AG04450 (cell line): ENCODE measurements at regions not wholly inside any gene's neighbourhood (a gene's known extent, or its start where the extent isn't known, plus 50 kb on each side); places are given as distances from the start of the nearest gene placed in this dataset.

Experiments used
- CTCF ChIA-PET: fragments of 300-600, 350-600 bp; formaldehyde crosslinking; extraction: SDS; loops from one replicate; lab custom pipeline; 2022; ENCODE audit warnings: antibody characterized with exemption, inconsistent platforms; lab: Charles Lee
- POLR2A ChIA-PET: fragments of 350-600 bp; formaldehyde crosslinking; extraction: SDS; loops from one replicate; lab custom pipeline; 2021; ENCODE audit warnings: antibody characterized with exemption, inconsistent platforms; lab: Yijun Ruan, JAX
- DNase-seq: peaks from one replicate; pipeline ENCODE4 v3.0.0-alpha.2; 2011; ENCODE audit warnings: low read depth, low spot score
- H3K27ac ChIP-seq: one replicate; pipeline ENCODE4 v1.5.1; 2012; ENCODE audit warnings: low read depth, low read length, control low read depth
- H3K27me3 ChIP-seq: one replicate; pipeline ENCODE4 v1.6.0; 2012; ENCODE audit warnings: low read length; ENCODE audit not compliant: control insufficient read depth, insufficient read depth
- H3K4me3 ChIP-seq: 2 replicates; pipeline ENCODE4 v1.5.1; 2011; ENCODE audit warnings: mild to moderate bottlenecking, low read depth, low read length, control low read depth
- H3K9me3 ChIP-seq: 2 replicates; pipeline ENCODE4 v1.5.1; 2012; ENCODE audit warnings: low read length; ENCODE audit not compliant: control insufficient read depth, insufficient read depth
- TF ChIP-seq, protein P1 (sequence below): IDR thresholded peaks from 2 replicates; pipeline ENCODE4 v1.5.1; 2011; ENCODE audit warnings: low read depth, low read length, control low read depth, inconsistent platforms

DNA sequence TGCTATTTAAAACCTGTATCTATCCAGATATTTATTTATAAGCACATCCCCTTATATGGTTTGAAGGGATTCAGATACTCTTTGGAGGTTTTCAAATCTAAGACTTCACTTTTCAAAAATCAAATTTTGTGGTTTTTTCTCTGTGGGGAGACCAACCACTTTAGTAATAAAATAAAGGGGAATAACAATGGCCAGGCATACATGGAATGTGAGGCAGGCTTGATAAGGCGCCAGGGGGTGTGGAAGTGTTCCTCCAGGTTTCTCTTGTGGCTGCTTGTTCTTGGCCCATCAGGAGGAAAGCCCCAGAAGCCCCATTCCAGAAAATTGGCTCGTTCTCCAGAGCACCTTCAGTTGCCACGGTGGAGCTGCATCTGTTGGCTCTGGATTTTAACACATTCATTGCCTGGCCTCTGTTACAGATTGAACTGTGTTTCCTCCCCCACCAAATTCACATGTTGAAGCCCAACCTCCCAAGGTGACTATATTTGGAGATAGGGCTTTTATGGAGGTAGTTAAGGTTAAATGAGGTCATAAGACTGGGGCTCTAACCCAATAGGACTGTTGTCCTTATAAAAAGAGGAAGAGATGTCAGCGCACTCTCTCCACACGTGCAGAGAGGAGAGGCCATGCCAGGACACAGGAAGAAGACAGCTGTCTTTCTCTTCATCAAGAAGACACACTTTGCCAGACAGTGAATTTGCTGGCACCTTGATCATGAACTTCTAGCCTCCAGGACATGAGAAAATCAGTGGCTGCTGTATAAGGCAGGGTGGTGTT, 195.9 kb downstream of the TMEM38B start:
- TF ChIP-seq, protein P1, sequence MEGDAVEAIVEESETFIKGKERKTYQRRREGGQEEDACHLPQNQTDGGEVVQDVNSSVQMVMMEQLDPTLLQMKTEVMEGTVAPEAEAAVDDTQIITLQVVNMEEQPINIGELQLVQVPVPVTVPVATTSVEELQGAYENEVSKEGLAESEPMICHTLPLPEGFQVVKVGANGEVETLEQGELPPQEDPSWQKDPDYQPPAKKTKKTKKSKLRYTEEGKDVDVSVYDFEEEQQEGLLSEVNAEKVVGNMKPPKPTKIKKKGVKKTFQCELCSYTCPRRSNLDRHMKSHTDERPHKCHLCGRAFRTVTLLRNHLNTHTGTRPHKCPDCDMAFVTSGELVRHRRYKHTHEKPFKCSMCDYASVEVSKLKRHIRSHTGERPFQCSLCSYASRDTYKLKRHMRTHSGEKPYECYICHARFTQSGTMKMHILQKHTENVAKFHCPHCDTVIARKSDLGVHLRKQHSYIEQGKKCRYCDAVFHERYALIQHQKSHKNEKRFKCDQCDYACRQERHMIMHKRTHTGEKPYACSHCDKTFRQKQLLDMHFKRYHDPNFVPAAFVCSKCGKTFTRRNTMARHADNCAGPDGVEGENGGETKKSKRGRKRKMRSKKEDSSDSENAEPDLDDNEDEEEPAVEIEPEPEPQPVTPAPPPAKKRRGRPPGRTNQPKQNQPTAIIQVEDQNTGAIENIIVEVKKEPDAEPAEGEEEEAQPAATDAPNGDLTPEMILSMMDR, result no peak
- POLR2A ChIA-PET, result no interaction called here
- H3K9me3 ChIP-seq, result no peaks in the 10 kb centered on the region
- H3K27me3 ChIP-seq, result no peaks in the 10 kb centered on the region
- DNase-seq, result no peak
- no peak overlapping the region for H3K4me3 ChIP-seq
- H3K27ac ChIP-seq, result no peak overlapping the region
- CTCF ChIA-PET, result interaction anchor here (2.0 kb wide), 1 partner anchor 9 kb away, joined by 6 read pairs; no protein-coding TSS in a partner anchor

DNA sequence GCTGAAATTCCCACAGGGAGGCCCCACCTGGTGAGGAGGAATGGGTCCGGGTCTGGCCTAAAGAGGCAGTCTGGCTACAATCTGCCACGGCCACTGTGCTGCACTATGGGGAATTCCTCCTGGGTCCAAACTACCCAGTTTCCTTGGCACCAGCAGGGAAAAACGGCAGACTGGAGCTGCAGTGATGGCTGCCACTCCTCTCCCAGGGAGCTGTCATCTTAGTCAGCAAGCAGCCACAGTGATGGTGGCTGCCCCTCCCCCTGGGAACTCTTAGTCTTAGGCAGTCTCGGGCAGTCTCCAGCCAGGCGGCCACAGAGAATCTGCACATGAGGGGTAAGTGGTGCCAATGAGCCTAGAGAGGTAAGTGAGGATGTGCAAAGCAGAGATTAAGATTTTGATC, 205.8 kb downstream of the TMEM38B start:
- POLR2A ChIA-PET, result no interaction called here
- CTCF ChIA-PET, result no interaction called here
- H3K27me3 ChIP-seq, result no peaks in the 10 kb centered on the region

DNA sequence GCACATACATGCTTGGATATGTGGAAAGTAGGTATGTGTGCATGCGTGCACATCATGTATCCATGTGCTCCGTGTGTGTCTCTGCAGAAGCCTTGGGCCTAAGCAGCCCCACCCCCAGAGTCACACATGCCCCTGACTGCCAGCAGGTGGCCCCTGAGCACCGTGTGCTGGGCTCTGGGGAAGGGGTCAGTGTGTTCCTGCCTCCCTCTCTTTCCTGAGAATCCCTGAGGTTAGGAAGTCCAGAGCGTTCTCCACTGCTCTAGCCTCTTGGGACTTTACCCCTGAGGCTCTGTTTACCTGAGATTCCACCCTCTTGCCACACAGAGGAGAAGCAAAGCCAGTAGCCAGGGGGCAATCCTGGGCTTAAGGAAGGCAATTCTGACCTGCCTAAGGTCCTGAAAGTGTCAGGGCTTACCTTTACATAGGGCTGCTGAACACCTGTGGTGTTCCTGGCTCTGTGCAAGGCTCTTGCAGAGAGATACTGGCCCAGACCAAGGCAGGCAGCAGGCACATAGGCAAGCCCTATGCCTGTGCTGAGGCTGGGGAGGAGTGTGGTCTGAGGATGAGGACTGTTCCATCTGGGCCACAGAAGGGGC, 207.3 kb downstream of the TMEM38B start:
- H3K9me3 ChIP-seq, result peaks cover 6% of the 10 kb centered on the region; the same call in 1 of the 2 replicates

More for the DNA sequence above, 205.8 kb downstream of the TMEM38B start:
- H3K9me3 ChIP-seq, result peaks cover 6% of the 10 kb centered on the region; the same call in 1 of the 2 replicates
- no peak overlapping the region for H3K27ac ChIP-seq
- TF ChIP-seq, protein P1, result no peak
- H3K4me3 ChIP-seq, result no peak overlapping the region
- DNase-seq, result no peak

DNA sequence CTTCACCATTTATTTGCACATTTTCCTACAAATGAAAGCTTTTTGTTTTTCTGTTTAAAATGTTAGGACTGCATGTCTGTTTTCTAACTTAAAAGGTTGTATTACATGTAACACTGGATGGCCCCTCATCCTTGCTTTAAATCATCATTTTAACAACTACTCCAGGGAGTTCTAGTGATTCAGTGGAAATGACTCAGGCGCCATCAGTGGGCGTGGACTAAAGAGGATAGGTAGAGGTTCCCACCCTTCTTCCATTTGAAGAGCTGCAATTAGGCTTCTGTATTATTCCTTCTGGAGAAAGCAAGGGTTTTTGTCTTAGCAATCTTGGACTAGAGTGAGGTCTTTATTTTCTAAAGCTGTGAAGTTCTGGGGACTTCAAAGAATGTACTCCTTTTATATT, 213.7 kb downstream of the TMEM38B start:
- TF ChIP-seq, protein P1, result no peak
- no peak for DNase-seq
- POLR2A ChIA-PET, result no interaction called here
- CTCF ChIA-PET, result interaction anchor here (1.9 kb wide), 1 partner anchor 26 kb away, joined by 8 read pairs; no protein-coding TSS in a partner anchor
- H3K27me3 ChIP-seq, result no peaks in the 10 kb centered on the region
- H3K4me3 ChIP-seq, result no peak overlapping the region
- no peak overlapping the region for H3K27ac ChIP-seq
- no peaks in the 10 kb centered on the region for H3K9me3 ChIP-seq

More for the DNA sequence above, 207.3 kb downstream of the TMEM38B start:
- DNase-seq, result no peak
- Histone ChIP-seq H3K27me3 (no peaks in the 10 kb centered on the region), H3K27ac (no peak overlapping the region), H3K4me3 (no peak overlapping the region)
- CTCF ChIA-PET, result no interaction called here
- TF ChIP-seq, protein P1, result no peak
- POLR2A ChIA-PET, result no interaction called here
